ENCODE measurements at regions not wholly inside any gene's neighbourhood (a gene's known extent, or its start where the extent isn't known, plus 50 kb on each side); places are given as distances from the start of the nearest gene placed in this dataset.

- no peak for TF ChIP-seq CTCF (IDR thresholded peaks at IDR 0.05 in 4 of 5, conservative IDR thresholded peaks at IDR 0.05 in 1 of 5)
- no peak for TF ChIP-seq POLR2A (IDR thresholded peaks at IDR 0.05)
Observed at GRCh38 chr3:180294282-180295027, 257.7 kb upstream of the PEX5L start.
